ENCODE measurements at regions not wholly inside any gene's neighbourhood (a gene's known extent, or its start where the extent isn't known, plus 50 kb on each side); places are given as distances from the start of the nearest gene placed in this dataset.

DNA sequence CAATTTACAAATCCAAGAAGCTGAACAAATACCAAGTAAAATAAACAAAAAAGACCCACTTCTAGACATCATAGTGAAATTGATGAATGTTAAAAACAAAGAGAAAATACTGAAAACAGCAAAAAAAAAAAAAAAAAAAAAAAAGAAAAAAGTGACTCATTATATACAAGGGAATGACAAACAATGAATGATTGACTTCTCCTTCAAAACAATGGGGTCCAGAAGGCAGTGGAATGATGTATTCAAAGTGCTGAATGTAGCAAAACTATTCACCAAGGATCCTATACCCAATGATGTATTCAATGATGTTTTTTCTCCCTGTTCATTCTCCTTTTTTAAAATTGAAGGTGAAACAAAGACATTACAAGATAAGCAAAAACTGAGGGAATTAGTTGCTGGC lies 650.0 kb downstream of the UTRN start:
- TF ChIP-seq POLR2AphosphoS5 (IDR thresholded peaks at IDR 0.05; ENCODE audit: insufficient read depth in 1 of 2, low read depth in 1 of 2) (no peak), CTCF (IDR thresholded peaks at IDR 0.05) (no peak)

All from vagina (tissue), 2 donors.